ENCODE measurements at regions not wholly inside any gene's neighbourhood (a gene's known extent, or its start where the extent isn't known, plus 50 kb on each side); places are given as distances from the start of the nearest gene placed in this dataset.

DNA sequence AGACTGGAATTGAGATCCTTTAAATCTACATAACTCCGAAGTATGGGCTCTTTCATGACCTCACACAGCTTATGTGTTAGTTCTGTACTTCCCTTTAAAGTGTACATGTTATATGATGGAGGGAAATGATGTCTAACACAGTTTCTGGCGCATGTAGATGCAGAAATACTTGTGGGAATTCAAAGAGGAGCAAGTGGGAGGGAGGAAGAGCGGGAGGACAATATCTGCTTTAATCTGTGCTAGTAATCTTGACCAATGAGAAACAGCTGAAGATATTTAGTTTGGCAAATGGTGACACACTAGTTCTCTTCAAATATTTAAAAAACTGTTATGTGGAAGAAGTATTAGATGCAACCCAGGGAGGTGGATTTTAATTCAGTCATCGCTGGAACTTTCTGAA lies 62.9 kb upstream of the PLEKHG1 start:
- H3K4me3 ChIP-seq (ENCODE audit: low read depth, low read length) = no peak overlapping the region
- DNase-seq (ENCODE audit: low read depth) = no peak
- TF ChIP-seq, protein P1, sequence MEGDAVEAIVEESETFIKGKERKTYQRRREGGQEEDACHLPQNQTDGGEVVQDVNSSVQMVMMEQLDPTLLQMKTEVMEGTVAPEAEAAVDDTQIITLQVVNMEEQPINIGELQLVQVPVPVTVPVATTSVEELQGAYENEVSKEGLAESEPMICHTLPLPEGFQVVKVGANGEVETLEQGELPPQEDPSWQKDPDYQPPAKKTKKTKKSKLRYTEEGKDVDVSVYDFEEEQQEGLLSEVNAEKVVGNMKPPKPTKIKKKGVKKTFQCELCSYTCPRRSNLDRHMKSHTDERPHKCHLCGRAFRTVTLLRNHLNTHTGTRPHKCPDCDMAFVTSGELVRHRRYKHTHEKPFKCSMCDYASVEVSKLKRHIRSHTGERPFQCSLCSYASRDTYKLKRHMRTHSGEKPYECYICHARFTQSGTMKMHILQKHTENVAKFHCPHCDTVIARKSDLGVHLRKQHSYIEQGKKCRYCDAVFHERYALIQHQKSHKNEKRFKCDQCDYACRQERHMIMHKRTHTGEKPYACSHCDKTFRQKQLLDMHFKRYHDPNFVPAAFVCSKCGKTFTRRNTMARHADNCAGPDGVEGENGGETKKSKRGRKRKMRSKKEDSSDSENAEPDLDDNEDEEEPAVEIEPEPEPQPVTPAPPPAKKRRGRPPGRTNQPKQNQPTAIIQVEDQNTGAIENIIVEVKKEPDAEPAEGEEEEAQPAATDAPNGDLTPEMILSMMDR (conservative IDR thresholded peaks at IDR 0.05; ENCODE audit: low read depth, low read length) = no peak

DNA sequence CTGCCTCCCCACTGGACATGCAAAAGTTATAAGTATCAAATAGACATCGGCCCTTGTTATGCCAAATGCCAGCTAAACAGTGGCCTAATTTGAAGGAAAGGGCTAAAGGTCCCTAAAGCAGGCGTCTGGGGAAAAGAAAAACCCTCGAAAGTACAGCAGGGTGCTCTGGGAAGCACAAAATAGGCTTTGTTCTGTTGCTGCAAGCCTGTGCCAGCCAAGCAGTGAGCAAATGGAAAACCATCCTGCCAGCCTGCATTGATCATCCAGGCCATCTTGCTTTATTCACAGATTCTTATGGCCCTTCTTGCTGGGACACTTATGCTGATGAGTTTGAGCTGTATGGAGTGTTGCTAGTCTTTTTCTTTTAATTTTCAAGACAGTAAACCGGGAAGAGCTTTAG lies 62.2 kb upstream of the PLEKHG1 start:
- DNase-seq (ENCODE audit: low read depth) = no peak
- TF ChIP-seq, protein P1 (conservative IDR thresholded peaks at IDR 0.05; ENCODE audit: low read depth, low read length) = no peak
- H3K4me3 ChIP-seq (ENCODE audit: low read depth, low read length) = no peak overlapping the region

GRCh38 chr6:150537893-150538292 lies 61.8 kb upstream of the PLEKHG1 start:
- no peak for DNase-seq (ENCODE audit: low read depth)
- TF ChIP-seq, protein P1 (conservative IDR thresholded peaks at IDR 0.05; ENCODE audit: low read depth, low read length) = no peak
- H3K4me3 ChIP-seq (ENCODE audit: low read depth, low read length) = no peak overlapping the region

- TF ChIP-seq, protein P1 (conservative IDR thresholded peaks at IDR 0.05; ENCODE audit: low read depth, low read length) = no peak
- no peak for DNase-seq (ENCODE audit: low read depth)
- no peak overlapping the region for H3K4me3 ChIP-seq (ENCODE audit: low read depth, low read length)
Measured at GRCh38 chr6:150539111-150539510, 60.6 kb upstream of the PLEKHG1 start.

GRCh38 chr6:150539568-150539967 lies 60.1 kb upstream of the PLEKHG1 start:
- H3K4me3 ChIP-seq (ENCODE audit: low read depth, low read length) = no peak overlapping the region
- no peak for DNase-seq (ENCODE audit: low read depth)
- TF ChIP-seq, protein P1 (conservative IDR thresholded peaks at IDR 0.05; ENCODE audit: low read depth, low read length) = no peak

DNA sequence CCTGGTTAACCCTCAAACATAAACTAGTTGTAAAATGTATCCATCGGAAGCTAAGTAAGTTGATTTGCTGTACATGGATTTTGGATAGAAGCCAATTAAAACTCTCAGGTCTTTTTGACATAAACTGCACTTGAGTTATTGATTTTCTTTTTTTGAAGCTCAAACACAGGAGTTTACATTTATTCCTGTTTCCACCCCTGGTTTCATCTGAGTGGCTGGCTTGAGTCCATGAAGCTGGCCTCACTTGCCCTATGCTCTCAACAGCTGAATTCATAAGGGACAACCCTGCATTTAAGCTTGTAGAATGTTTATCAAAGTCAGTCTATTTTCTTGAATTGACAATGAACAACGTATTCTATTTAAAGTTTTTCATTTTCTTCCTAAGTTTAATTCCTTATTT lies 58.1 kb upstream of the PLEKHG1 start:
- DNase-seq (ENCODE audit: low read depth) = no peak
- H3K4me3 ChIP-seq (ENCODE audit: low read depth, low read length) = no peak overlapping the region
- TF ChIP-seq, protein P1 (conservative IDR thresholded peaks at IDR 0.05; ENCODE audit: low read depth, low read length) = no peak

DNA sequence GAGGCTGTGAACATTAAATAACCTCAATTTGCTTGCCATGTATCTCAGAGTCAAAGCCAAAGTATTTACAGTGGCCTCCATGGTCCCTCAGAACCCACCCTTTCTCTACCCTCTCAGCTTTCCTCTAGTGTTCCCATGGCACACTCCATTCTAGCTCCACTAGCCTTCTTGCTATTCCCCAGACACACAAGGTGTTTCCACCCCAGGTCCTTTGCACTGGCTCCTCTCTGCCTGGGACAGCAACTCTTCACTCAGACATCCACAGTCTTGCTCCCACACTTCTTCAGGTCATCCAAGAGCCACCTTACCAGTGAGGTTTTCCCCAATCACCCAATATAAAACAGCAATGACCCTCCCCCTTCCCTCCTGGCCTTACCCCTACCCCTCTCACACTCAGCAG lies 56.5 kb upstream of the PLEKHG1 start:
- TF ChIP-seq, protein P1 (conservative IDR thresholded peaks at IDR 0.05; ENCODE audit: low read depth, low read length) = no peak
- H3K4me3 ChIP-seq (ENCODE audit: low read depth, low read length) = no peak overlapping the region
- DNase-seq (ENCODE audit: low read depth) = no peak

Data from epithelial cell of proximal tubule (primary cell).